ENCODE measurements at regions not wholly inside any gene's neighbourhood (a gene's known extent, or its start where the extent isn't known, plus 50 kb on each side); places are given as distances from the start of the nearest gene placed in this dataset.
A peak's percentile ranks its signal among the peaks of the same experiment; 100 is the strongest.

DNA sequence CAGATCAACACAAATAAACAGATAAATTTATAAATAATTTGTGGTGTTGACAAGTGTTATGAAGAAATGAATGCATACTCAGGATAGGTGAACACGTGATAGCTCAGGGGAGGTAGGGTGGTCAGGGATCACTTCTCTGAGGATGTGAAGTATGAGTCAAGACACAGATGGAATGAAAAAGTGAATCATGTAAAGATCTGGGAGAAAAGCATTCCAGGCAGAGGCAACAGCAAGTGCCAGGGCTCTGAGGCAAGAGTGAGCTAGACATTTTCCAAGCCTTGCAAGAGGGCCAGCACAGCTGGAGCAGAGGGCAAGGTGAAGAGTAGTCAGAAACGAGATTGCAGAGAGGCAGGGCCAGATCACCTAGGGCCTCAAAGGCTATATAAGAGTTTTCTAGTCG lies 177.8 kb downstream of the WNT5A start:
- DNase-seq (ENCODE audit: low read depth): no peak
- TF ChIP-seq, protein P1, sequence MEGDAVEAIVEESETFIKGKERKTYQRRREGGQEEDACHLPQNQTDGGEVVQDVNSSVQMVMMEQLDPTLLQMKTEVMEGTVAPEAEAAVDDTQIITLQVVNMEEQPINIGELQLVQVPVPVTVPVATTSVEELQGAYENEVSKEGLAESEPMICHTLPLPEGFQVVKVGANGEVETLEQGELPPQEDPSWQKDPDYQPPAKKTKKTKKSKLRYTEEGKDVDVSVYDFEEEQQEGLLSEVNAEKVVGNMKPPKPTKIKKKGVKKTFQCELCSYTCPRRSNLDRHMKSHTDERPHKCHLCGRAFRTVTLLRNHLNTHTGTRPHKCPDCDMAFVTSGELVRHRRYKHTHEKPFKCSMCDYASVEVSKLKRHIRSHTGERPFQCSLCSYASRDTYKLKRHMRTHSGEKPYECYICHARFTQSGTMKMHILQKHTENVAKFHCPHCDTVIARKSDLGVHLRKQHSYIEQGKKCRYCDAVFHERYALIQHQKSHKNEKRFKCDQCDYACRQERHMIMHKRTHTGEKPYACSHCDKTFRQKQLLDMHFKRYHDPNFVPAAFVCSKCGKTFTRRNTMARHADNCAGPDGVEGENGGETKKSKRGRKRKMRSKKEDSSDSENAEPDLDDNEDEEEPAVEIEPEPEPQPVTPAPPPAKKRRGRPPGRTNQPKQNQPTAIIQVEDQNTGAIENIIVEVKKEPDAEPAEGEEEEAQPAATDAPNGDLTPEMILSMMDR (IDR thresholded peaks at IDR 0.05; ENCODE audit: low read depth, low read length, missing control alignments): no peak
- no peak overlapping the region for H3K4me3 ChIP-seq (ENCODE audit: low read depth, low read length)
- in situ Hi-C loops (cut with HindIII; ENCODE audit: low sequenced_read_pairs): no loop called here

DNA sequence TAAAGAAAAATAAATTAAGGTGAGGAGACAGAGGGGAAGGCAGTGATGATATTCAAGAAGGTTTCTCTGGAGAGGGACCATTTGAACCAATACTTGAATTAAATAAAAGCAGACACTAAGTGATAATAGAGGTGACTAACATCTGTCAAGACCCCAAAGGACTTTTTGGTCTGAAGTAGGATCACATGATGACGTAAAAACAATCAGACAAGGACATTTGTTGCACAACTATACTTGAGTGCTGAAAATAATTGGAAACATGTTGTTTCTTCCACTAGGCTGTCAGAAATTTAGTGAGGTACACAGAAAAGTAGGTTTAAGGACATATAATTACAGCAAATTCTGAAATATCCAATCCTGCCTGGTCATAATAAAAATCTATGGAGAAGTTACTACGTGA lies 179.5 kb downstream of the WNT5A start:
- no peak overlapping the region for H3K4me3 ChIP-seq (ENCODE audit: low read depth, low read length)
- no peak for DNase-seq (ENCODE audit: low read depth)
- in situ Hi-C loops (cut with HindIII; ENCODE audit: low sequenced_read_pairs): no loop called here
- TF ChIP-seq, protein P1 (IDR thresholded peaks at IDR 0.05; ENCODE audit: low read depth, low read length, missing control alignments): no peak

DNA sequence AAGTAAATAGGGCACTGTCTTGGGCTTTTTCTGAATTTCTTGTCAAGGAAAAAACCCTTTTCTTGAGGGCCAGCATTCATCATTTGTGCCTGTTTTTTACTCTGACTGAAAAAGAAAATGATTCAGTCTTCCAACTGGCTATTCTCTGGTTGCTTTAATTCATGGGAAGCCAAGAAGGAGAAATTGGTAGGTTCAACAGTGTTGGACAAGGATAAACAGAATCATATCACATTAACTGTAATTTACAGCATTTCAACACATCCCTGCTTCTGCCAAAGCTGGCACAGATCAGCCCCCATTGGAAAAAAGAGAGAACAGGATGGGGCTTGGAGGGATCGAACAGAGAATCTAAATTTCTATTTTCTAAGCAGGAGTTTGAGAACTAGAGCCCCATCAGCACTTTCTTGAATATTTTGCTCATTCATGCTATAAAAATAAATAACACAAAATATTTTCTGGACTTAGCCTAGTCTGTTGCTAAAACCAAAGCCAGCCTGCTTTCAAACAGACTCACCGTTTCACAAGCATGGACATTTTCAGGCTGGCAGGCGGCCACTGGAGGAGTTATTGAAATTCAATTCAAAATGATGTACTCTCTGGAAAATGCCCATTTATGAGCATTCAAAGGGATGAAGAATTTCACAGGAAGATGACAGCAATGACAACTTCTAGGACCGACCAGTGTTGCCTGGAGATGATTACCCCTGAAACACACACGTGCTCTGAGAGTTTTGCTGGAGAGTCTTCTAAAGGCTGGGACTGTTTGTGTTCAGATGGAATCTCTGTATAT lies 181.2 kb downstream of the WNT5A start:
- TF ChIP-seq, protein P1 (IDR thresholded peaks at IDR 0.05; ENCODE audit: low read depth, low read length, missing control alignments): no peak
- H3K4me3 ChIP-seq (ENCODE audit: low read depth, low read length): no peak overlapping the region
- peak; percentile 8 for DNase-seq (ENCODE audit: low read depth)
- in situ Hi-C loops (cut with HindIII; ENCODE audit: low sequenced_read_pairs): no loop called here

DNA sequence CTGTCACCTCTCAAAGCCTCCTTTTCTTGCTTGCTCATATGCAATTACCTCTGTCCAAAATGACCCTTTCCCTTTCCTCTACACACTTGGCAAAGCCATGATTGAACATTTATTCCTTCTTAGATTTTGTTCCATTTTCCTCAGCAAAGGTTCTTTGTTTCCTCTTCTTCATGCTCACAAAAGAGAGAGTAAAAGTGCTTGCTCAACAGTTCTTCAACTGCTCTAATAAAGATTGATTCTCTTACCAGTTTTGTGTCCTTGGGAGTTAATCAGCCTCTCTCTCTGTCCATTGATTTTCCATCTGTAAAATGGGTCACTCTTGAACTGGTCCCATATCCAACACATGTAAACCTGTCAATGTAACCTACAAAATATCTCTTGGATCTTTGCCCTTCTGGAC lies 186.4 kb downstream of the WNT5A start:
- TF ChIP-seq, protein P1 (IDR thresholded peaks at IDR 0.05; ENCODE audit: low read depth, low read length, missing control alignments): no peak
- in situ Hi-C loops (cut with HindIII; ENCODE audit: low sequenced_read_pairs): no loop called here
- no peak for DNase-seq (ENCODE audit: low read depth)
- no peak overlapping the region for H3K4me3 ChIP-seq (ENCODE audit: low read depth, low read length)

DNA sequence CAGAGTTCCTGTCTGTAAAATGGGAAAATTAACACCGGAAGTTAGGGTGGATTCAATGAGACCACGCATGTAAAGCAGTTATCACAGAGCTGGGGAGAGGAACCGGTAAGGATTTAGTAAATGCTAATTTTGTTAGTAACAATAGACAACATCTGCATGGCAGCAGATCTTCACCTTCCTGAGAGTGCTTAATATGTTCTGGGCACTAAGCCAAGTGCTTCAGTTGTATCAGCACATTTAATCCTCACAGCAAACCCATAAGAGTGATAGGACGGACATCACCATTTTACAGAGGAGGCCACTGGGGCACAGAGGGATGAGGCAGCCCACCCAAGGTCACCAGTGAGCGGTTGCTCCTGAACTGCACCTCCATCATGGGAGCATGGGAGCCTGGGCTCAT lies 189.4 kb downstream of the WNT5A start:
- in situ Hi-C loops (cut with HindIII; ENCODE audit: low sequenced_read_pairs): no loop called here
- DNase-seq (ENCODE audit: low read depth): no peak
- no peak overlapping the region for H3K4me3 ChIP-seq (ENCODE audit: low read depth, low read length)
- TF ChIP-seq, protein P1 (IDR thresholded peaks at IDR 0.05; ENCODE audit: low read depth, low read length, missing control alignments): no peak

DNA sequence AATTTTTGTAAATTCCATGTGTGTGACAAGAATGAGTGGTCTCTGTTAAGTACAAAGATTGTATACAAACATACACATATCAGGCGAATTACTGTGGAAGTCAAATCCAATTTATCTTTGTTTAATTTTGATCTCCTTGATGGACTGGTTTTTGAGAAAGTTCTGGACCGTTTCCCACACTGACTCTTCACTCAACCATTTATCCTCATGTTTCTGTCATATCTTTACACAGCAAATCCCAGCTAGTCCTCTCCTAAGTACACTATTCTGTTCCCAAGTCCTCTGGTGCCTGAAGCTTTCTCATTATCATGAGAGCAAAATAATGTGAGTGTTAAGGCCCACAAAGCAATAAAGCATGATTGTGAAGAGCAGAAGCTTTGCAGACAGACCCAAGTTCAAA lies 189.9 kb downstream of the WNT5A start:
- in situ Hi-C loops (cut with HindIII; ENCODE audit: low sequenced_read_pairs): no loop called here
- TF ChIP-seq, protein P1 (IDR thresholded peaks at IDR 0.05; ENCODE audit: low read depth, low read length, missing control alignments): no peak
- DNase-seq (ENCODE audit: low read depth): no peak
- no peak overlapping the region for H3K4me3 ChIP-seq (ENCODE audit: low read depth, low read length)
